Stimulated activated naive CD8-positive, alpha-beta T cell treated with anti-CD3 and anti-CD28 coated beads, Interleukin-15, Interleukin-2, amounts not matched to agents 100 U/mL and 50 U/mL, for 24 hours (primary cell): ENCODE measurements at regions not wholly inside any gene's neighbourhood (a gene's known extent, or its start where the extent isn't known, plus 50 kb on each side); places are given as distances from the start of the nearest gene placed in this dataset.
"Not testable (repeated sequence)": the region's sequence is repeated elsewhere in the genome, so short reads cannot be mapped to it uniquely, and the experiment has no call there.

Experiments used
- ATAC-seq: fragments of 150-1000 bp; cut with Tn5 transposase; one replicate; pipeline ENCODE4 v1.10.0; 2021
- DNase-seq: peaks from one replicate; pipeline ENCODE4 v3.0.0; 2021

DNA sequence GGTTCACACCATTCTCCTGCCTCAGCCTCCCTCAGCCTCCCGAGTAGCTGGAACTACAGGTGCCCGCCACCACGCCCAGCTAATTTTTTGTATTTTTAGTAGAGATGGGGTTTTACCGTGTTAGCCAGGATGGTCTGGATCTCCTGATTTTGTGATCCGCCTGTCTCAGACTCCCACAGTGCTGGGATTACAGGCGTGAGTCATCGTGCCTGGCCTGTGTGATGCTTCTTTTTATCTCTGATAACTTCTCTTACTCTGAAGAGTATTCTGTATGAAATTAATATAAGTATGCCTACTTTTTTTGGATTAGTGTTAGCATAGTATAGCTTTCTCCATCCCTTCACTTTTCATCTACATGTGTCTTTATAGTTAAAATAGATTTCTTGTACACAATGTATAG lies 180.8 kb upstream of the GALNT15 start:
- DNase-seq, ATAC-seq: not testable (repeated sequence)

GRCh38 chr3:15996496-15996895 lies 178.0 kb upstream of the GALNT15 start:
- ATAC-seq, DNase-seq: not testable (repeated sequence)

GRCh38 chr3:15997274-15997943 lies 177.1 kb upstream of the GALNT15 start:
- ATAC-seq (no peak), DNase-seq (no peak)

DNA sequence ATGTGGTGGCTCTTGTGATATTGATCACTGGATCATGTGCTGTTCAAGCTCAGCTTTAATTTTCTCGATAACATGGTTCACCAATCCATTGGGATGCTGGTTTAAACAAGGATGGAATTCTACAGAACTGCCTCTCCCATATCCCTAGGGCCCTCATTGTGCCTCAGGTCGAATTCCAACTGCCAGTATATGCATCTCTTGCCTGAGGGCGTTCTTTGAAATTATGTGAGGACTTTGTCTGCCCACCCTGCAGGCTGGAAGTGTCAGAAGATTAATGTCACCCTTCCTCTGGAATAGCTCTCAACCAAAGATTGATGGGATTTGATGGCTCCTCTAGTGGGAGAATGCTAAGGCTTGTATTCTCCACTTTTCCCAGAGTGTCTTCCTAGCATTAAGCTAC lies 175.6 kb upstream of the GALNT15 start:
- ATAC-seq (no peak), DNase-seq (no peak)

DNA sequence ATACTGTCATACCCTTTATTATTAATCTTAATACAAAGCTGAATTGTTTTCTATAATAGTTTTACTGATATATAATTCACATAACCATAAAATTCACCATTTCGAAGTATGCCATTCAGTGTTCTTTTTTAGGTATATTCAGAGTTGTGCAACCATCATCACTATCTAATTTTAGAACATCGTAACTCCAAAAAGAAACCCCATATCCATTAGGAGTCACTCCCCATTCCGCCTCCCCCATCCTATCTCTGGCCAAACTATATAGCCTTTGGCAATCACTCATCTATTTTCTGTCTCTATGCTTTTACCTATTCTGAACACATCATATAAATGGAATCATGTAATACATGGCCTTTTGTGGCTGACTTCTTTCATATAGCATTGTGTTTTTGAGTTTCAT lies 169.7 kb upstream of the GALNT15 start:
- DNase-seq, result no peak
- no peak for ATAC-seq

- DNase-seq, result no peak
- no peak for ATAC-seq
Observed at GRCh38 chr3:16011376-16011775, 163.1 kb upstream of the GALNT15 start.

GRCh38 chr3:16012086-16012485 lies 162.4 kb upstream of the GALNT15 start:
- ATAC-seq (no peak), DNase-seq (no peak)

- ATAC-seq, result no peak
Observed at GRCh38 chr3:16013568-16013967, 160.9 kb upstream of the GALNT15 start.

GRCh38 chr3:16021801-16022200 lies 152.7 kb upstream of the GALNT15 start:
- not testable (repeated sequence) for DNase-seq, ATAC-seq

More at GRCh38 chr3:16013568-16013967, 160.9 kb upstream of the GALNT15 start:
- DNase-seq, result no peak

DNA sequence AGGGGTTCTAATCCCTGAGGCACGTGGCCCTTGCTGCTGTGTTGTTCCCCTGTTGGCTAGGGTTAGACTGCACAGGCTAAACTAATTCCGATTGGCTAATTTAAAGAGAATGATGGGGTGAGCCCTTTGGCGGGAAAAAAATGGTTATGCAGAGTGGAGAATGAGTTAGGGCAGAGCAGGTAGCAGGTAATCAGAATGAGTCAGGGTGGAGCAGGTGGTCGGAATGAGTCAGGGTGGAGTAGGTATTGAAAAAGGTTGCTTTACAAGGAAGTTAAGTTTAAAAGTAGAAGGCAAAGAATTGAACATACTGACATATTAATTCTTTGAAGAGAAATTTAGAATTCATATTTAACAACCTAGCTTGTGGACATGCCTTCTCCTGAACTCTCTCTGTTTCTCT lies 150.6 kb upstream of the GALNT15 start:
- not testable (repeated sequence) for ATAC-seq, DNase-seq

DNA sequence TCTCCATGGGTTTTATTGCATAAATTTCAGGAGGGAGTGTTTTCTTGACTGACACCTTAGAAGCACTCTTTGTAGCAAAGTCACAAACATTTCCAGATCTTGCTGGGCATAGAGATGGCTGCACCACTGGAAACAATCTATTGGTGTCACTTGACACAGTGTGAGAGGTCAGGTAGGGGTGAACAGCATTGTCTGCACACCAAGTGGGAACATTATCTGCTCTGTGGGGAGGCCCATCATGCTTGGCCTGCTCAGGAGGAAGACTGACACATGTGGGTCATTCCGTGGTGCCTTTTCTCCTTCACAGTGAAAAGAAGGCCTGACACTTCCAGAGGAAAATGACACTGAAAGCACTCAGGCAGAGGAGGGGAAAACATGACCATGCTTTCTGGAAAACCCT lies 149.9 kb upstream of the GALNT15 start:
- DNase-seq (no peak), ATAC-seq (no peak)

DNA sequence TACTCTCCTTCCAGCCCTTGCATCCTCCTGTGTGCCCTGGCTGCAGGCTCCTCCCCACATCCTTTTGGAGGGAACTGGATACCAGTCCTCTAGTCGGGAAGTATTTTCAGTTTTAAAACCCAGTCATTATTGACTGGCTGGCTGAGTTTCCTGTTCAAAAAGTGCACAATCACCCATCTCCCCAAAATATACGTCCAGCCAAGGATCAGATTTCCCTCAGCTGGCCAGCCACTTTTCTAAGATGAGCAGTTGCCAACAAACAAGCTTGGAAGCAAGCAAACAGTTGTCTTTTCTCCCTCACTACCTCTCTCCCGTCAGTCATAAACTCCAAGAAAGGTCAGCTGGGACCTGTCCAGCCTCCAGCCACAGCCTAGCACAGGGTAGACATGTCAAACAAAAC lies 147.7 kb upstream of the GALNT15 start:
- ATAC-seq (no peak), DNase-seq (no peak)

DNA sequence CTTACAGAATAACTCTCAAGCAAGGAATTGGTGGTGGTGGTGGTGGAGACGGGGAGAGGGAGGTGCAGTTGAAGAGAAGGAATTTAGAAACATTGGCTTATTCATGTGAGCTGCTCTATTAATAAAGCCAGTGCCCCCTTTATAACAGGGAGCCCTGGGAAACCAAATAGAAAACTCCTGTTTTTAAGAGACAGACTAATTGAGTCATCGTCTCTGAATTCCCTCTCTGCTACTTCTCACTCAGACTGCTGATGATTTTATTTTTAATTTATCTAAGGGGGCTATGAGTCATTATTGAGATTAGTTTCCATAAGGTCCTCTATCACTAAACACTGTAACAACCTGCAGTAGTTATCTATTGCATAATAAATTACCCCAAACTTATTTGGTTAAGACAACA lies 145.9 kb upstream of the GALNT15 start:
- ATAC-seq, result no peak

GRCh38 chr3:16030342-16030741 lies 144.1 kb upstream of the GALNT15 start:
- ATAC-seq (no peak), DNase-seq (no peak)

More for the DNA sequence above, 145.9 kb upstream of the GALNT15 start:
- no peak for DNase-seq

- ATAC-seq (no peak), DNase-seq (no peak)
Observed at GRCh38 chr3:16031434-16031833, 143.0 kb upstream of the GALNT15 start.

DNA sequence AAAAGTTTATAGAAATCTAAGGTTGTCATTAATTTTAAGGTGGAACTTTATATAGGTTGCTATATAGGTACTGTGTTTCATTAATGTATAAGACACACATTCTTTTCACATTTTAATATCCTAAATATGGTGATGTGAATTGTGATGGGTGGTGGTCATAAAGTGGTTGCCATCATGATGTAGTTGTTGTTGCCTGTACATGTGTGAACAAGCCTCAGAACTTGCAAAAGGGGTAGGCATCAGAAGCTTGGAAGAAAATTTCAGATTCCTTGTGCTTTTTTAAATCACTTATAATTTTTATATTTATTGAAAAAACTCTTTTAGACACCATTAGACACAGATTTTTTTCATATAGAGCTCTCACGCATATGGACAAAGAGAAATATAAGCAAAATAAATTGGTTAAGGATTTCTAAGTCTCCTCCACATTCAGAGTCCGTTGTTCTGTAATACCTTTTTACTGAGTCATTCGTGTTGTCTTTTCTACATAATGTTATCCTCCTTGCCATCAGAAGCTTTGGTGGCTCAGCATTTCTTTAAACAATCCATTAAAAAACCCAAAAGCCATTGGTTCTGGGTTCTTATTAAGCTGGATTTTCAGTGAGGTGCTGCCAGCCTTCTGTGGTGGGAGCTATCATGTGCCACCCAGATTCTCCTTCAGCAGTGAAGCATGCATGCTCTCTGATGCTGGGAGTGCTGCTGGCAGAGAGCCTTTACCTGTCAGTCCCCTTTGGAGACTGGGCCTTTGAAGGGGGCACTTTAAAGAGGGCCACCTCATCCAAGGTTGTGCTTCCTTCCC lies 140.4 kb upstream of the GALNT15 start:
- DNase-seq, result no peak
- no peak for ATAC-seq

GRCh38 chr3:16040991-16041390 lies 133.5 kb upstream of the GALNT15 start:
- no peak for DNase-seq
- no peak for ATAC-seq

GRCh38 chr3:16048435-16049318 lies 125.8 kb upstream of the GALNT15 start:
- peak; percentile 30 for DNase-seq
- peak; percentile 77 for ATAC-seq

DNA sequence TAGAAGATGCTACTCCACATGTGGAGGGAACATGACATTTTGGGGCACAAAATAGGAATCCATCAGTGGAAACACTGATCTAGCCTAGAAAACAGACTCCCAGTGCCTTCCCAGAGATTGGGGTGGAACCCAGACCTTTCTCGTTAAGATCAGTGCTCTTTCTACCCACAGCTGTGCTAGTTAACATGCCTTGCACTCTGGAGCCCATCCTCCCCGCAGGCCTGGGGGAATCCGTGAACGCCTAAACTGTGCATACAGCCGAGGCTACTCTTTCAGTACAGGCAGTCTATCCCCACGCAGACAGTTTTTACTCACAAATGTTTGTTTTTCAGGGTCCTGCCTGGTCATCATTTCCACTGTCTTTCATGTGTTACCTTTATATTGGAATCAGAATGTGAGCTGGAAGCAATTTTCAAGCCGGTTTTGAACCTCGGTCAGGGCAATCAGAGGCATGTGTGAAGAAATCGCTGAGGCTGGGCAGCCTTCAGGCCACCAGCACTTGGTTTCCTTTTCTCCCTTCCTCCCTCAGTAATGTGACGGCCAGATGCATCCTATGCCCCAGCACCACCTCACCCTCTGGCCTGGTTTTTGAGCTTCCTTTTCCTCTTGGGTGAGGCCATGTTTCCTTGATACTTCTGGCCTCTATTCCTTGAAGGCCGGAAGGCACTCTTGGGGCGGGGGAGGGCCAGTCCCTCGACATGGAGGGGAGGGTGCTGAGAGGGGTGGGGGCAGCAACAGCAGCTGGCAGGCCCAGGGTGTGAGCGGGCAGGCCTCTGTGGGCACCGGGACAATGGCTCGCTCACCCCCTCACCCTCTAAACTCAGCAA lies 123.6 kb upstream of the GALNT15 start:
- ATAC-seq (no peak), DNase-seq (no peak)

DNA sequence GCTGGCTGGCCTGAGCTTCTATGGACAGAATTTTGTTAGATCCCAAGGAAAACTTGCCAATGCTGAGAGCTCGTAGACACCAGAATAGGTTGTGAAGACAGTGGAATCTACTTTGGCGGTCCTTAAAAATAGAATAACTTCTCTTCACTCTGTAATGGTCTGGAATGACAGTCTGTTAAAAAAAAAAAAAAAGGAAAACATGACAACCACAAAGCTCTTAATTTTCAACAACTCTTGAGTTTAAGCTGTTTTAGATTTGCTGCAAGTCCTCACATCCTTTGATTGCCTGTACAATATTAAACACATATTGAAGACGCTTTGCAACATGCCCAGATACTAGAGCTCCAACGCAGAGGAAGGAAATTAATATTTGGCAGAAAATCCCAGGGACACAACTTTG lies 122.8 kb upstream of the GALNT15 start:
- DNase-seq (no peak), ATAC-seq (no peak)

GRCh38 chr3:16052964-16053363 lies 121.5 kb upstream of the GALNT15 start:
- ATAC-seq, result no peak
- DNase-seq, result no peak

DNA sequence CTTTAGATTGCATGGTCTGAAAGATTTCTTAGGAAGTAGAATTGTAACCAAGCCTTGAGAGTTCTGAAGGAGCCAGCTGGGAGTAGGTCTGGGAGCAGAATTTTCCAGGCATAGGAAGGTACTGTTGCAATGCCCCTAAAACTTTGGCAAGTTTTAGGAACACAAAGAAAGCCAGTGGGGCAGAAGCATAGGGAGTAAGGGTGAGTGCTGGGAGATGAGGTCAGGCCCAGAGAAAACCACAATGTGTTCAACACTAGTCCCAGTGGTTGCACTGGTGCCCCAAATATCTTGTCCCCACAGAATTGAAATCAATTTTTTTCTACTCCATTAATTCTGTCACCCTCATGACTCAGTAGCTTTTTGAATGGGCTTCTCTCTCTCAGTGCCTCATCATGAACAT lies 120.7 kb upstream of the GALNT15 start:
- no peak for DNase-seq
- no peak for ATAC-seq
